H9 (cell line): ENCODE measurements at regions not wholly inside any gene's neighbourhood (a gene's known extent, or its start where the extent isn't known, plus 50 kb on each side); places are given as distances from the start of the nearest gene placed in this dataset.

Source experiments
- DNase-seq: peaks from one replicate; pipeline ENCODE4 v3.0.0-alpha.2; 2017
- H2AFZ ChIP-seq: one replicate; pipeline ENCODE4 v1.6.1; 2013; ENCODE audit warnings: mild to moderate bottlenecking, low read length, control low read depth, moderate library complexity
- H2AK5ac ChIP-seq: 2 replicates; pipeline ENCODE4 v1.6.1; 2013; ENCODE audit warnings: low read length, control low read depth, mixed read lengths; ENCODE audit not compliant: insufficient read length
- H2BK120ac ChIP-seq: one replicate; pipeline ENCODE4 v1.6.1; 2013; ENCODE audit warnings: low read depth, mild to moderate bottlenecking, low read length, control low read depth, inconsistent platforms; ENCODE audit not compliant: poor library complexity, severe bottlenecking
- H2BK12ac ChIP-seq: 2 replicates; pipeline ENCODE4 v1.6.1; 2013; ENCODE audit warnings: low read length, control low read depth, mixed read lengths, low read depth; ENCODE audit not compliant: insufficient read length
- H2BK15ac ChIP-seq: 2 replicates; pipeline ENCODE4 v1.6.1; 2013; ENCODE audit warnings: low read depth, low read length, control low read depth
- H2BK20ac ChIP-seq: one replicate; pipeline ENCODE4 v1.6.1; 2013; ENCODE audit warnings: low read depth, mild to moderate bottlenecking, low read length, control low read depth, inconsistent platforms; ENCODE audit not compliant: poor library complexity, severe bottlenecking
- H2BK5ac ChIP-seq: 2 replicates; pipeline ENCODE4 v1.6.1; 2013; ENCODE audit warnings: low read length, control low read depth, mixed read lengths; ENCODE audit not compliant: insufficient read length
- H3K14ac ChIP-seq: 2 replicates; pipeline ENCODE4 v1.6.1; 2013; ENCODE audit warnings: low read length, control low read depth; ENCODE audit not compliant: insufficient read depth
- H3K18ac ChIP-seq: 2 replicates; pipeline ENCODE4 v1.6.1; 2013; ENCODE audit warnings: low read depth, mild to moderate bottlenecking, mixed read lengths, low read length, control low read depth; ENCODE audit not compliant: insufficient read length
- H3K23ac ChIP-seq: 2 replicates; pipeline ENCODE4 v1.6.1; 2013; ENCODE audit warnings: low read length, control low read depth, mixed read lengths, low read depth; ENCODE audit not compliant: insufficient read length
- H3K23me2 ChIP-seq: 2 replicates; pipeline ENCODE4 v1.6.1; 2013; ENCODE audit warnings: low read depth, mild to moderate bottlenecking, mixed read lengths, low read length, control low read depth; ENCODE audit not compliant: insufficient read length, poor library complexity, severe bottlenecking
- H3K27ac ChIP-seq: 2 replicates; pipeline ENCODE4 v1.5.1; 2013; ENCODE audit warnings: low read length, control low read depth, mixed read lengths, low read depth; ENCODE audit not compliant: insufficient read length
- H3K27me3 ChIP-seq: 2 replicates; pipeline ENCODE4 v1.6.1; 2013; ENCODE audit warnings: low read length, control low read depth, inconsistent platforms; ENCODE audit not compliant: insufficient read depth
- H3K4ac ChIP-seq: 2 replicates; pipeline ENCODE4 v1.6.1; 2013; ENCODE audit warnings: low read depth, mild to moderate bottlenecking, control low read depth, inconsistent platforms, low read length, moderate library complexity
- H3K4me1 ChIP-seq: 2 replicates; pipeline ENCODE4 v1.6.1; 2013; ENCODE audit warnings: low read length, control low read depth, inconsistent platforms; ENCODE audit not compliant: insufficient read depth
- H3K4me2 ChIP-seq: 2 replicates; pipeline ENCODE4 v1.6.1; 2013; ENCODE audit warnings: low read length, control low read depth, mixed read lengths; ENCODE audit not compliant: insufficient read length, insufficient read depth
- H3K56ac ChIP-seq: 2 replicates; pipeline ENCODE4 v1.6.1; 2013; ENCODE audit warnings: low read depth, mild to moderate bottlenecking, mixed read lengths, low read length, control low read depth; ENCODE audit not compliant: insufficient read length
- H3K79me1 ChIP-seq: 2 replicates; pipeline ENCODE4 v1.6.1; 2013; ENCODE audit warnings: low read depth, mild to moderate bottlenecking, moderate library complexity, low read length, control low read depth, inconsistent platforms; ENCODE audit not compliant: insufficient read depth, poor library complexity, severe bottlenecking
- H3K79me2 ChIP-seq: 2 replicates; pipeline ENCODE4 v1.6.1; 2013; ENCODE audit warnings: low read length, control low read depth, inconsistent platforms; ENCODE audit not compliant: insufficient read depth
- H3K9ac ChIP-seq: 2 replicates; pipeline ENCODE4 v1.6.1; 2013; ENCODE audit warnings: low read length, control low read depth, mixed read lengths; ENCODE audit not compliant: insufficient read length; ENCODE audit errors: extremely low read depth
- H3K9me3 ChIP-seq: one replicate; pipeline ENCODE4 v1.6.1; 2013; ENCODE audit warnings: low read depth, low read length, inconsistent platforms; ENCODE audit not compliant: control insufficient read depth
- H3T11ph ChIP-seq: one replicate; pipeline ENCODE4 v1.6.1; 2013; ENCODE audit warnings: mild to moderate bottlenecking, low read length, control low read depth, inconsistent platforms
- H4K20me1 ChIP-seq: one replicate; pipeline ENCODE4 v1.6.1; 2013; ENCODE audit not compliant: control insufficient read depth, insufficient read length, insufficient read depth
- H4K5ac ChIP-seq: 2 replicates; pipeline ENCODE4 v1.6.1; 2013; ENCODE audit warnings: low read depth, mild to moderate bottlenecking, mixed read lengths, low read length, control low read depth; ENCODE audit not compliant: insufficient read length
- H4K8ac ChIP-seq: replicated peaks from 2 replicates; pipeline ENCODE4 v1.6.1; 2013; ENCODE audit warnings: low read length, control low read depth, mixed read lengths, low read depth; ENCODE audit not compliant: insufficient read length
- H4K91ac ChIP-seq: 2 replicates; pipeline ENCODE4 v1.6.1; 2013; ENCODE audit warnings: low read depth, mild to moderate bottlenecking, moderate library complexity, mixed read lengths, low read length, control low read depth; ENCODE audit not compliant: insufficient read length
- H3K27ac Mint-ChIP-seq, 3 experiments: 2 replicates in 2 of 3; 3 replicates in 1 of 3; pipeline ENCODE4 v1.8.0; 2020 to 2021; ENCODE audit warnings: mixed read lengths in 3 of 3, mild to moderate bottlenecking in 1 of 3, moderate library complexity in 1 of 3
- H3K27me3 Mint-ChIP-seq: 2 replicates; pipeline ENCODE4 v1.8.0; 2021; ENCODE audit warnings: low read depth, mild to moderate bottlenecking, moderate library complexity, mixed read lengths
- H3K36me3 Mint-ChIP-seq, 3 experiments: 2 replicates in 2 of 3; 3 replicates in 1 of 3; pipeline ENCODE4 v1.8.0; 2020 to 2021; ENCODE audit warnings: low read depth in 3 of 3, mixed read lengths in 3 of 3; ENCODE audit not compliant: insufficient read depth in 1 of 3
- H3K4me1 Mint-ChIP-seq, 2 experiments: 2 replicates each; pipeline ENCODE4 v1.8.0; 2020; ENCODE audit warnings: mixed read lengths in 2 of 2
- H3K4me3 Mint-ChIP-seq, 2 experiments: 2 replicates in 1 of 2; 3 replicates in 1 of 2; pipeline ENCODE4 v1.8.0; 2020 to 2021; ENCODE audit warnings: mild to moderate bottlenecking in 2 of 2, mixed read lengths in 2 of 2, moderate library complexity in 1 of 2
- H3K9me3 Mint-ChIP-seq, 2 experiments: 2 replicates in 1 of 2; 3 replicates in 1 of 2; pipeline ENCODE4 v1.8.0; 2020; ENCODE audit warnings: mild to moderate bottlenecking in 2 of 2, mixed read lengths in 2 of 2, moderate library complexity in 1 of 2
- WGBS: extraction: QIAGEN DNeasy Blood & Tissue Kit; methylation state at CpG from one replicate; pipeline ENCODE4 v1.1.7; 2013; ENCODE audit warnings: missing lambda C conversion rate, low lambda C conversion rate, mixed read lengths; ENCODE audit not compliant: insufficient read length; ENCODE audit errors: extremely low coverage; 5-methylcytosine and 5-hydroxymethylcytosine counted together
- TF ChIP-seq, protein P1 (sequence below): fragments of 200-600 bp; sonication (generic); conservative IDR thresholded peaks from 3 replicates; pipeline ENCODE4 v1.8.0; 2021; ENCODE audit warnings: antibody characterized with exemption, mild to moderate bottlenecking

DNA sequence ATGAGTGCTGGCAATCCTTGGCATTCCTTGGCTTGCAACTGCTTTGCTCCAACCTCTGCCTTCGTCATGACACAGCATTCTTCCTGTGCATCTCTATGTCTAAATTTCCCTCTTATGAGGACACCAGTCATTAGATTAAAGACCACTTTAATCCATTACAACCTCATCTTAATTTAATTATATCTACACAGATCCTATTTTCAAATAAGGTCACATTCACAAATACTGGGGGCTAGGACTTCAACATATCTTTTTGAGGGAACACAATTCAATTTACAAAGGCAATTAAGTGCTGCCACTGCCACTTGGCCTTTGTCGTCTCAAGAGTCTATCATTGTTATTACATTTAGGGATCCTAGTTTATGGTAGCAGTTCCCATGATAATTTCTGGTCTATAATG is 163.7 kb upstream of the PPP1R2C start:
- no peak overlapping the region for H2AFZ ChIP-seq
- H3K23ac ChIP-seq = no peak overlapping the region
- TF ChIP-seq, protein P1, sequence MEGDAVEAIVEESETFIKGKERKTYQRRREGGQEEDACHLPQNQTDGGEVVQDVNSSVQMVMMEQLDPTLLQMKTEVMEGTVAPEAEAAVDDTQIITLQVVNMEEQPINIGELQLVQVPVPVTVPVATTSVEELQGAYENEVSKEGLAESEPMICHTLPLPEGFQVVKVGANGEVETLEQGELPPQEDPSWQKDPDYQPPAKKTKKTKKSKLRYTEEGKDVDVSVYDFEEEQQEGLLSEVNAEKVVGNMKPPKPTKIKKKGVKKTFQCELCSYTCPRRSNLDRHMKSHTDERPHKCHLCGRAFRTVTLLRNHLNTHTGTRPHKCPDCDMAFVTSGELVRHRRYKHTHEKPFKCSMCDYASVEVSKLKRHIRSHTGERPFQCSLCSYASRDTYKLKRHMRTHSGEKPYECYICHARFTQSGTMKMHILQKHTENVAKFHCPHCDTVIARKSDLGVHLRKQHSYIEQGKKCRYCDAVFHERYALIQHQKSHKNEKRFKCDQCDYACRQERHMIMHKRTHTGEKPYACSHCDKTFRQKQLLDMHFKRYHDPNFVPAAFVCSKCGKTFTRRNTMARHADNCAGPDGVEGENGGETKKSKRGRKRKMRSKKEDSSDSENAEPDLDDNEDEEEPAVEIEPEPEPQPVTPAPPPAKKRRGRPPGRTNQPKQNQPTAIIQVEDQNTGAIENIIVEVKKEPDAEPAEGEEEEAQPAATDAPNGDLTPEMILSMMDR = no peak
- H2BK12ac ChIP-seq = no peak overlapping the region
- H2BK120ac ChIP-seq = no peak overlapping the region
- H3K18ac ChIP-seq = no peak overlapping the region
- no peak for DNase-seq
- no peak overlapping the region for H3K14ac ChIP-seq
- no peak overlapping the region for H3K27ac Mint-ChIP-seq
- no peaks in the 10 kb centered on the region for H3K9me3 ChIP-seq
- no peaks in the 10 kb centered on the region for H3K27me3 ChIP-seq
- no peak overlapping the region for H3K4ac ChIP-seq
- no peak overlapping the region for H4K8ac ChIP-seq
- H3K79me2 ChIP-seq = no peaks in the 10 kb centered on the region
- H3K4me1 ChIP-seq = no peaks in the 10 kb centered on the region
- H3K79me1 ChIP-seq = no peaks in the 10 kb centered on the region
- H3K9me3 Mint-ChIP-seq = peaks cover 20 to 57% of the 10 kb centered on the region in 2 experiments
- H4K20me1 ChIP-seq = no peaks in the 10 kb centered on the region
- no peak overlapping the region for H4K91ac ChIP-seq
- no peak overlapping the region for H2AK5ac ChIP-seq
- no CpG with 5 or more reads among the region's 2 CpGs for WGBS
- H3K27me3 Mint-ChIP-seq = no peaks in the 10 kb centered on the region
- no peak overlapping the region for H4K5ac ChIP-seq
- H2BK5ac ChIP-seq = no peak overlapping the region
- no peak overlapping the region for H2BK20ac ChIP-seq
- H2BK15ac ChIP-seq = no peak overlapping the region
- H3K4me1 Mint-ChIP-seq = peaks cover 5 to 13% of the 10 kb centered on the region in 2 experiments; a peak in 3 of 4 replicates
- peaks cover 9 to 35% (median 17%) of the 10 kb centered on the region in 3 experiments for H3K36me3 Mint-ChIP-seq
- H3K56ac ChIP-seq = no peak overlapping the region
- H3K27ac ChIP-seq = no peak overlapping the region
- H3K4me3 Mint-ChIP-seq = no peak overlapping the region
- H3T11ph ChIP-seq = no peak overlapping the region
- no peak overlapping the region for H3K9ac ChIP-seq
- H3K23me2 ChIP-seq = no peaks in the 10 kb centered on the region
- H3K4me2 ChIP-seq = no peak overlapping the region
